Activated CD8-positive, alpha-beta memory T cell treated with anti-CD3 and anti-CD28 coated beads for 4 hours (primary cell): ENCODE measurements at regions not wholly inside any gene's neighbourhood (a gene's known extent, or its start where the extent isn't known, plus 50 kb on each side); places are given as distances from the start of the nearest gene placed in this dataset.

Experiments
- DNase-seq, 2 donors: peaks; one replicate each; pipeline ENCODE4 v3.0.0-alpha.2; 2020; ENCODE audit warnings: low read depth in 2 of 2

GRCh38 chr15:77764095-77764494 lies 131.4 kb upstream of the LINGO1 start:
- DNase-seq, result no peak

- no peak for DNase-seq
Measured at GRCh38 chr15:77762747-77763355, 130.1 kb upstream of the LINGO1 start.

GRCh38 chr15:77759896-77760592 lies 127.3 kb upstream of the LINGO1 start:
- no peak for DNase-seq

GRCh38 chr15:77753939-77754338 lies 121.2 kb upstream of the LINGO1 start:
- DNase-seq, result no peak

GRCh38 chr15:77753281-77753873 lies 120.7 kb upstream of the LINGO1 start:
- no peak for DNase-seq

- no peak for DNase-seq
Measured at GRCh38 chr15:77749998-77750540, 117.4 kb upstream of the LINGO1 start.

GRCh38 chr15:77749236-77749997 lies 116.7 kb upstream of the LINGO1 start:
- no peak for DNase-seq

- no peak for DNase-seq
Measured at GRCh38 chr15:77748078-77749064, 115.7 kb upstream of the LINGO1 start.

GRCh38 chr15:77747175-77748077 lies 114.7 kb upstream of the LINGO1 start:
- DNase-seq, result no peak

- no peak for DNase-seq
Measured at GRCh38 chr15:77746254-77747174, 113.8 kb upstream of the LINGO1 start.

GRCh38 chr15:77744398-77744797 lies 111.7 kb upstream of the LINGO1 start:
- DNase-seq, result no peak

GRCh38 chr15:77742570-77742969 lies 109.9 kb upstream of the LINGO1 start:
- no peak for DNase-seq

- DNase-seq, result no peak
Measured at GRCh38 chr15:77742127-77742526, 109.4 kb upstream of the LINGO1 start.

- DNase-seq, result no peak
Measured at GRCh38 chr15:77741106-77741505, 108.4 kb upstream of the LINGO1 start.

- no peak for DNase-seq
Measured at GRCh38 chr15:77739591-77740378, 107.1 kb upstream of the LINGO1 start.

GRCh38 chr15:77738441-77739302 lies 106.0 kb upstream of the LINGO1 start:
- DNase-seq, result no peak

- no peak for DNase-seq
Measured at GRCh38 chr15:77738038-77738370, 105.3 kb upstream of the LINGO1 start.
